ENCODE measurements at regions not wholly inside any gene's neighbourhood (a gene's known extent, or its start where the extent isn't known, plus 50 kb on each side); places are given as distances from the start of the nearest gene placed in this dataset.

- no peak overlapping the region for H3K27ac ChIP-seq
Observed at GRCh38 chr1:14468751-14469150, 129.7 kb upstream of the KAZN start.

GRCh38 chr1:14470802-14471201 lies 127.7 kb upstream of the KAZN start:
- Histone ChIP-seq H3K4me2 (no peak overlapping the region), H3K9me3 (replicated peaks in 1 of 11) (no peaks in the 10 kb centered on the region), H3K36me3 (no peaks in the 10 kb centered on the region), H4K20me1 (no peaks in the 10 kb centered on the region), H3K27ac (no peak overlapping the region), H3K4me3 (no peak overlapping the region), H3K4me1 (no peaks in the 10 kb centered on the region), H3K27me3 (no peaks in the 10 kb centered on the region), H3K9ac (no peak overlapping the region)
- no peak for TF ChIP-seq Cebpa-rat (IDR thresholded peaks at IDR 0.05)

More at GRCh38 chr1:14468751-14469150, 129.7 kb upstream of the KAZN start:
- no peaks in the 10 kb centered on the region for H4K20me1 ChIP-seq
- no peaks in the 10 kb centered on the region for H3K27me3 ChIP-seq
- H3K4me1 ChIP-seq, result no peaks in the 10 kb centered on the region
- H3K9me3 ChIP-seq (replicated peaks in 1 of 11), result no peaks in the 10 kb centered on the region
- H3K4me2 ChIP-seq, result no peak overlapping the region
- no peak for TF ChIP-seq Cebpa-rat (IDR thresholded peaks at IDR 0.05)
- H3K9ac ChIP-seq, result no peak overlapping the region
- no peaks in the 10 kb centered on the region for H3K36me3 ChIP-seq
- no peak overlapping the region for H3K4me3 ChIP-seq

- Histone ChIP-seq H4K20me1 (no peaks in the 10 kb centered on the region), H3K4me2 (no peak overlapping the region), H3K4me1 (no peaks in the 10 kb centered on the region), H3K27ac (no peak overlapping the region), H3K9me3 (replicated peaks in 1 of 11) (no peaks in the 10 kb centered on the region), H3K9ac (no peak overlapping the region), H3K27me3 (no peaks in the 10 kb centered on the region), H3K4me3 (no peak overlapping the region), H3K36me3 (no peaks in the 10 kb centered on the region)
- no peak for TF ChIP-seq Cebpa-rat (IDR thresholded peaks at IDR 0.05)
Observed at GRCh38 chr1:14474856-14475255, 123.6 kb upstream of the KAZN start.

GRCh38 chr1:14476170-14476955 lies 122.1 kb upstream of the KAZN start:
- Histone ChIP-seq H3K4me3 (no peak overlapping the region), H3K36me3 (no peaks in the 10 kb centered on the region), H3K4me2 (no peak overlapping the region), H3K4me1 (no peaks in the 10 kb centered on the region), H3K9ac (no peak overlapping the region), H3K9me3 (replicated peaks in 1 of 11) (no peaks in the 10 kb centered on the region), H3K27ac (no peak overlapping the region), H4K20me1 (no peaks in the 10 kb centered on the region), H3K27me3 (no peaks in the 10 kb centered on the region)
- TF ChIP-seq Cebpa-rat (IDR thresholded peaks at IDR 0.05), result no peak

GRCh38 chr1:14478120-14478519 lies 120.4 kb upstream of the KAZN start:
- H4K20me1 ChIP-seq, result no peaks in the 10 kb centered on the region
- H3K4me1 ChIP-seq, result no peaks in the 10 kb centered on the region
- no peaks in the 10 kb centered on the region for H3K27me3 ChIP-seq
- H3K27ac ChIP-seq, result no peak overlapping the region
- no peak overlapping the region for H3K4me3 ChIP-seq
- no peak for TF ChIP-seq Cebpa-rat (IDR thresholded peaks at IDR 0.05)
- H3K9ac ChIP-seq, result no peak overlapping the region
- no peaks in the 10 kb centered on the region for H3K36me3 ChIP-seq
- no peaks in the 10 kb centered on the region for H3K9me3 ChIP-seq (replicated peaks in 1 of 11)
- H3K4me2 ChIP-seq, result no peak overlapping the region

GRCh38 chr1:14479865-14480264 lies 118.6 kb upstream of the KAZN start:
- no peaks in the 10 kb centered on the region for H3K36me3 ChIP-seq
- H3K27ac ChIP-seq, result no peak overlapping the region
- no peaks in the 10 kb centered on the region for H3K27me3 ChIP-seq
- no peak for TF ChIP-seq Cebpa-rat (IDR thresholded peaks at IDR 0.05)
- no peak overlapping the region for H3K4me3 ChIP-seq
- no peak overlapping the region for H3K4me2 ChIP-seq
- no peak overlapping the region for H3K9ac ChIP-seq
- no peaks in the 10 kb centered on the region for H3K4me1 ChIP-seq
- H4K20me1 ChIP-seq, result no peaks in the 10 kb centered on the region
- H3K9me3 ChIP-seq (replicated peaks in 1 of 11), result no peaks in the 10 kb centered on the region

GRCh38 chr1:14482784-14483450 lies 115.6 kb upstream of the KAZN start:
- no peak overlapping the region for H3K4me3 ChIP-seq
- H4K20me1 ChIP-seq, result no peaks in the 10 kb centered on the region
- H3K9ac ChIP-seq, result no peak overlapping the region
- H3K27me3 ChIP-seq, result no peaks in the 10 kb centered on the region
- no peaks in the 10 kb centered on the region for H3K4me1 ChIP-seq
- TF ChIP-seq Cebpa-rat (IDR thresholded peaks at IDR 0.05), result no peak
- H3K9me3 ChIP-seq (replicated peaks in 1 of 11), result no peaks in the 10 kb centered on the region
- no peaks in the 10 kb centered on the region for H3K36me3 ChIP-seq
- no peak overlapping the region for H3K4me2 ChIP-seq
- no peak overlapping the region for H3K27ac ChIP-seq

GRCh38 chr1:14485285-14485684 lies 113.2 kb upstream of the KAZN start:
- no peak for TF ChIP-seq Cebpa-rat (IDR thresholded peaks at IDR 0.05)
- no peak overlapping the region for H3K9ac ChIP-seq
- no peak overlapping the region for H3K4me3 ChIP-seq
- no peaks in the 10 kb centered on the region for H3K36me3 ChIP-seq
- no peaks in the 10 kb centered on the region for H3K9me3 ChIP-seq (replicated peaks in 1 of 11)
- no peaks in the 10 kb centered on the region for H3K4me1 ChIP-seq
- H4K20me1 ChIP-seq, result no peaks in the 10 kb centered on the region
- H3K27ac ChIP-seq, result no peak overlapping the region
- no peaks in the 10 kb centered on the region for H3K27me3 ChIP-seq
- no peak overlapping the region for H3K4me2 ChIP-seq

GRCh38 chr1:14486401-14487201 lies 111.9 kb upstream of the KAZN start:
- Histone ChIP-seq H3K4me1 (no peaks in the 10 kb centered on the region), H4K20me1 (no peaks in the 10 kb centered on the region), H3K9me3 (replicated peaks in 1 of 11) (no peaks in the 10 kb centered on the region), H3K4me3 (no peak overlapping the region), H3K27me3 (no peaks in the 10 kb centered on the region), H3K36me3 (no peaks in the 10 kb centered on the region), H3K4me2 (no peak overlapping the region), H3K27ac (no peak overlapping the region), H3K9ac (no peak overlapping the region)
- TF ChIP-seq Cebpa-rat (IDR thresholded peaks at IDR 0.05), result no peak

Data from BLaER1 treated with 17β-estradiol and CSF1 and Interleukin-3, amounts not matched to agents 10 nM and 100 nM (cell line).